Glomerular endothelial cell (primary cell): ENCODE measurements at regions not wholly inside any gene's neighbourhood (a gene's known extent, or its start where the extent isn't known, plus 50 kb on each side); places are given as distances from the start of the nearest gene placed in this dataset.

Experiments used
- DNase-seq: peaks from one replicate; pipeline ENCODE4 v3.0.0-alpha.2; 2011; ENCODE audit warnings: low read depth, low spot score; ENCODE audit errors: extremely low read depth

DNA sequence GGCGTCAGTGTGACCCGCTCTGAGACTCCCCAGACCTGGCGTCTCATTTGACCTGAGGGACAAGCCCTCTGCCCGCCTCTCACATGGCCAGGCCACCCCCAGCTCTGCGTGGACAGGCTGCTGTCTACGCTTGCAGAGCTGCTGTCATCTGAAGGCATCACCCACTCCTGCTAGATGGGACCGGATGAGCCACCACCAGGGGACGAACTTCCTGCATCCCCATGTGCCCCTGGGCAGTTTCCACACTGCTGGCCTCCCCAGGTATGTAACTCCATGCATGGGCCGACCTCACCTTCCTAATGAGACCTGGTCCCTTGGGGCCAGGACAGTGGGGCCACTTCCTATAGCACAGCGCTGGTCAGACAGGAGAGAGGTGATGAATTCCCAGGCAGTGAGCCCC is 121.5 kb downstream of the PSMG1 start:
- no peak for DNase-seq

DNA sequence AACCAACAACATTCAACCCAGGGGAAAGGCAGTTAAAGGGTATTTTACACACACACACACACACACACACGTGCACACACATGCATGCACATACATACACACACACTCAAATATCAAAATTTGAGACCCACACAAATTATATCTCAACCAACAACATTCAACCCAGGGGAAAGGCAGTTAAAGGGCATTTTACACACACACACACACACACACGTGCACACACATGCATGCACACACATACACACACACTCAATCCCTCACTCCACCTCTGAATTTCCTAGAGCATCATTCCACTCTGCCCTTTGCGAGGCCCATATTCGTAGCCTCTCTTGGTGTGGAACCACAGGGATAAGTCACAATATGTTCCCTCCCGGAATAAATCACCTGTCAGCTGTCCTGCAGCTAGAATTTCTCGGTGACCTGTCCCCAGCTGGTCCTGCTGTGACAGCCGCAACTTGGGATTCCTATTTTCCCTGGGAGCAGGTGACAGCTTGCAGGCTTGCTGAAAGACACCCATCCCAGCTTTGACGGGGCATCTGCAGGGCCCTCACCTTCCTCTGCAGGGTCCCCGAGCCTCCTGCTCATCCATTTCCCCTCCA is 122.7 kb downstream of the PSMG1 start:
- DNase-seq: no peak

DNA sequence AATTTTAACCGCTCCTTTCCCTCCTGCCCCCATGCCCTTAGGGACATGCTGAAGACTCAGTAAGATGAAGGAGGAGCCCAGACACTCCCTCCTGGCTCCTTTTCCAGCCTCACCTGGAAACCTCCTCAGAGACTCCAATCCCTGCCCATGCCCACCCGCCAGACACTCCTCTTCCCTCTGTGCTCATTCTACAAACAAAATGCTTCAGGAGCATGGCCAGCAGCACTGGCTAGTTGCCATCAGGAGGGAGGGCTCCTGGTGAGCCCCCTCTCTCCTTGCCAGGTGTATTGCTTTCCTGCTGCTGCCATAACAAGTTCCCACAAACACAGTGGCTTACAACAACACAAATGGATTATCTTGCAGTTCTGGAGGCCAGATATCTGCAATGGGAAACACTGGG is 126.1 kb downstream of the PSMG1 start:
- no peak for DNase-seq

GRCh38 chr21:39056636-39057035 is 126.6 kb downstream of the PSMG1 start:
- DNase-seq: no peak

DNA sequence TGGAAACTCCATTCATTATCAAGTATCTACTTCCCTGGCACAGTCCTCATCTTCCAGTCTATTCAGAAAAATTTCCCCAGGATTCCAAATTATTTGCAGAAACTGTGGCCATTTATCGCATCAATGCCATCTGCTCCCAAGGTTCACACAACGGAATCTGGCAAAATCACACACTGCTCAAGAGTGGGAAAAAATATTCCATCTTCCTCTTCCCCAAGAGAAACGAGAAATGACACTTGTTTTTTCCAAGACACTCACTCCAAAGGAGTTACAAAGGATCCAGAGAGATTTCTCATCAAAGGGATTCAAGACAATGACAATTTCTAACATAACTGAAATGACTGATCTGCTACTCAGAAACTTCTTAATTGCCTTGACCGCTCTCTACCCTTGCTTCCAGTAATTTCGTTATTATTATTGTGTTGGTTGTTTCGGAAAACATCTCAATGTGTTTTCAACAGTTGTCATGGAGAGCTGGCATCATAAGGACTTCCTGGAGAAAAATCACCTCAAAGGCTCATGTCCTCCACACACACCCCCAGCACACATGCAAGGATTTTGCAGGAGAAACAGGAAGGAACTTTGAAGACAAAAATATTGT is 128.0 kb downstream of the PSMG1 start:
- no peak for DNase-seq

DNA sequence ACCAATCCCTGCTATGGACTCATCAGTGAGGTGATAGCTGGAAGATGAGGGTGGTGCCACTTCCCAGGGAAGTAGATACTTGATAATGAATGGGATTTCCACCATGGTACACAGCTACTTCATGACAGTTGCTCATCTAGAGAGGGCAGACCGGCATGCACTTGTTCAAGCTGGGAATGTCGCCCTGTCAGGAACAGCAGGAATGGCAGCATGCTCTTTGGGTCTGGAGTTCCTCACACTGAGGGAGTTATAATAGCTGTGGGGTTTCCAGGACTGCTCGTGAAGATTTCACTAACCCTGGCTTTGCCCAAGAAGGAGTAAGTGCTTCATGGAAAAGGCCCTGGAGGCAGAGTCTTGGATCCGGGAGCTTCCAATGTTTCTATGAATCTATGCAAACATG is 129.2 kb downstream of the PSMG1 start:
- no peak for DNase-seq

DNA sequence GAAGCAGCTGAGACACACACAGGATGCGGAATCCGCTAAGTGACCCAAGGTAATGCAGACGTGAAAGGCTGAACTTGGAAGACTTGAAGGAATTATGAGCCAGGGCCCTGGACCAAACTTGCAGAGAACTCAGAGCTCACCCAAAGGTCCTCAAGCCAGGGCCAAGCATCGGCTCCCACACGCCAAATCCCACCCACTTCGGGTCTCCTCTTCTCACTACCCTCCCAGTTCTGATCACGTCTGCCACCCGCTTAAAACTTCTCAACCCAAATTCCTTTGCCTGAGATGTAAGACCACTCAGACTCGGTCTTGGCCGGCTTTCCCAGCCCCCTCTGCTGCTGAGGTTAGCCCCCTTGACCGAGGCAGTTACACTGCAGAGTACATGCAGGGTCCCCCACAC is 130.1 kb downstream of the PSMG1 start:
- no peak for DNase-seq

GRCh38 chr21:39052718-39053117 is 130.5 kb downstream of the PSMG1 start:
- DNase-seq: no peak

GRCh38 chr21:39051588-39051949 is 131.7 kb downstream of the PSMG1 start:
- DNase-seq: no peak

GRCh38 chr21:39050841-39051587 is 132.2 kb downstream of the PSMG1 start:
- DNase-seq: no peak

GRCh38 chr21:39048574-39048973 is 134.7 kb downstream of the PSMG1 start:
- DNase-seq: no peak

GRCh38 chr21:39048064-39048463 is 135.2 kb downstream of the PSMG1 start:
- no peak for DNase-seq

GRCh38 chr21:39047046-39047445 is 136.2 kb downstream of the PSMG1 start:
- DNase-seq: no peak

GRCh38 chr21:39046236-39046916 is 136.9 kb downstream of the PSMG1 start:
- DNase-seq: no peak

- DNase-seq: no peak
Measured at GRCh38 chr21:39041816-39042215, 141.4 kb downstream of the PSMG1 start.

- no peak for DNase-seq
Measured at GRCh38 chr21:39040494-39041110, 142.6 kb downstream of the PSMG1 start.

DNA sequence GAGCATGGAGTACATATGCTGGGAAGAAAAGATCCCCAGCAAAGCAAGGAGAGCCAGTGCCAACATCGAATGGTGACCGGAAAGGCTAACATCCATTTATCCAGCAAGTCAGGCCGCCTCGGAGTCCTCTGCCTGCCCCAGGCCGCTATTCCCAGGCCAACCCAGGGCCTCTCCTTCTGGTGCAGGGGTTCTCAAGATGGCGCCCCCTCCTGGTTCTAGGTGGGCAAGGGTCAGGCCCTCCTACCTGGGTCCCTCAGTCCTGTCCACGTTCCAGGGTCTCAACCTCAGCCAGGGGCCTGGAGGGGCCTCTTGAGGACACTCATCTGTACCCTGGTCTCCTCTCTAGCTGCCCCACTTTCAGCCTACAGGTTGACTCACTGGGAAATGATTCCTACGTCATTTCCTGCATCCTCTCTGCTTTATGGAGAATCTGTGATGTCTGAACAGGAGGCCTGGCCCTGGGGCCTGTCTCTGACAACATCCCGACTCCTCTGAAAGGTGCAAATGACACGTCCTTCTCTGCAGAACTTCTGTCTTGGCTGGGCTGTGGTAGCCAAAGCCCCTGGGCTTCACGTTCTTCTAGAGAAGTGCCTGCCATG is 145.3 kb downstream of the PSMG1 start:
- DNase-seq: no peak

DNA sequence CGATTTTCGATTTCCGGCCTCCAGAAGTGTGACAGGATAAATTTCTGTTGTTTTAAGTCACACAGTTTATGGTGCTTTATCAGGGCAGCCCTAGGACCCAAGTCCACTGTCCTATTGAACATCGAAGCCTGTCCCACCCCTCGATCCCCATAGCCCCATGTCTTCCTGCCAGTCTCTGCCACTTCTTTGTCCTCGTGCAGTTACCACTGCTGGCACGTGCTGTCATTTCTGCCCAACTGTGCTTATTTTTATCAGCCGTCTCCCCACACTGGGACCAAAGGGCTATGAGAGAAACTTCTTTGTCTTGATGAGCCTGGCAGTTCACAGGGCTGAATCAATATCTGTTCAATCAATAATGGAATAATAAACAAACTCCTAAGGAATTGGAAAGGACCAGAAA is 146.7 kb downstream of the PSMG1 start:
- DNase-seq: no peak

GRCh38 chr21:39034590-39035536 is 148.4 kb downstream of the PSMG1 start:
- DNase-seq: no peak
